Panc1 (cell line): ENCODE measurements at regions not wholly inside any gene's neighbourhood (a gene's known extent, or its start where the extent isn't known, plus 50 kb on each side); places are given as distances from the start of the nearest gene placed in this dataset.

ENCODE experiments used
- ATAC-seq: fragments of 200-7000 bp; cut with Tn5 transposase; 2 replicates; pipeline ENCODE4 v1.9.1; 2020; ENCODE audit warnings: mild to moderate bottlenecking, moderate library complexity
- BruUV-seq: library from RNA; stranded (reverse); fragments of 400-500 nt; replicated peaks from 2 replicates; lab custom pipeline; 2021; lab: Mats Ljungman, UMichigan
- CTCF ChIA-PET: fragments of 300-600 bp; sonication (Branson Sonifier 250); formaldehyde crosslinking; loops from one replicate; lab custom pipeline; 2022; ENCODE audit warnings: antibody characterized with exemption; lab: Charles Lee
- POLR2A ChIA-PET: fragments of 300-600 bp; sonication (Branson Sonifier 250); formaldehyde crosslinking; loops from one replicate; lab custom pipeline; 2022; ENCODE audit warnings: antibody characterized with exemption; lab: Charles Lee
- DNase-seq: peaks from one replicate; pipeline ENCODE4 v3.0.0-alpha.2; 2010; ENCODE audit warnings: low read depth, low spot score
- H3K27ac ChIP-seq: 2 replicates; pipeline ENCODE4 v1.5.1; 2011; ENCODE audit warnings: mild to moderate bottlenecking, low read length, inconsistent platforms
- H3K27me3 ChIP-seq: fragments of 200-500 bp; sonication (Bioruptor generic); 2 replicates; pipeline ENCODE4 v1.6.0; 2014; ENCODE audit warnings: low read length, inconsistent platforms; ENCODE audit not compliant: control insufficient read depth, insufficient read depth
- H3K36me3 ChIP-seq: fragments of 200-500 bp; sonication (Bioruptor generic); 2 replicates; pipeline ENCODE4 v1.5.1; 2014; ENCODE audit warnings: inconsistent platforms, mild to moderate bottlenecking, low read length, moderate library complexity; ENCODE audit not compliant: control insufficient read depth, insufficient read depth
- H3K4me1 ChIP-seq: 2 replicates; pipeline ENCODE4 v1.5.1; 2011; ENCODE audit warnings: inconsistent platforms, mild to moderate bottlenecking, low read length, moderate library complexity; ENCODE audit not compliant: control insufficient read depth, insufficient read depth
- H3K4me3 ChIP-seq, 2 experiments: 2 replicates each; pipeline ENCODE4 v1.5.1; 2011 to 2012; ENCODE audit warnings: low read depth in 2 of 2, low read length in 2 of 2, mild to moderate bottlenecking in 2 of 2, inconsistent platforms in 1 of 2, moderate library complexity in 1 of 2
- H3K9me3 ChIP-seq: fragments of 200-500 bp; sonication (Bioruptor generic); 2 replicates; pipeline ENCODE4 v1.5.1; 2014; ENCODE audit warnings: low read depth, mild to moderate bottlenecking, inconsistent platforms, low read length, moderate library complexity; ENCODE audit not compliant: control insufficient read depth, insufficient read depth
- CTCF ChIP-seq: fragments of 450-650 bp; IDR thresholded peaks from 2 replicates; pipeline ENCODE4 v1.5.1; 2017; ENCODE audit warnings: mild to moderate bottlenecking
- POLR2AphosphoS5 ChIP-seq: IDR thresholded peaks from 2 replicates; pipeline ENCODE4 v1.6.1; 2012; ENCODE audit warnings: mild to moderate bottlenecking, low read depth, low read length, moderate library complexity
- REST ChIP-seq, 2 experiments: IDR thresholded peaks; 2 replicates each; pipeline ENCODE4 v1.6.1; 2011 to 2012; ENCODE audit warnings: low read depth in 2 of 2, control low read depth in 1 of 2, low read length in 1 of 2, mild to moderate bottlenecking in 1 of 2, moderate library complexity in 1 of 2; ENCODE audit not compliant: insufficient read depth in 1 of 2
- SIN3A ChIP-seq: IDR thresholded peaks from 2 replicates; pipeline ENCODE4 v1.6.1; 2012; ENCODE audit warnings: low read depth, mild to moderate bottlenecking, low read length, moderate library complexity, borderline replicate concordance; ENCODE audit not compliant: insufficient read depth
- TCF7L2 ChIP-seq: IDR thresholded peaks from 2 replicates; pipeline ENCODE4 v1.6.1; 2011; ENCODE audit warnings: mild to moderate bottlenecking, low read depth, low read length, inconsistent platforms
- in situ Hi-C: cut with HindIII; loops from 2 replicates; pipeline ENCODE4 v1.10.0; 2016; ENCODE audit warnings: low sequenced_read_pairs, low pct_unique_long_range_greater_than_20kb
- intact Hi-C: fragments of 100-400 bp; cut with micrococcal nuclease; formaldehyde crosslinking; loops from one replicate; pipeline ENCODE4 v1.10.0; 2022; ENCODE audit not compliant: unreplicated experiment

- no TSS peak for BruUV-seq
- H3K27me3 ChIP-seq = no peaks in the 10 kb centered on the region
- ChIA-PET POLR2A (no interaction called here), CTCF (no interaction called here)
- intact Hi-C loops (no loop called here), in situ Hi-C loops (no loop called here)
- no peaks in the 10 kb centered on the region for H3K9me3 ChIP-seq
- no peak for TF ChIP-seq CTCF
- TF ChIP-seq TCF7L2 = no peak
- TF ChIP-seq SIN3A = no peak
- no peak for TF ChIP-seq REST (IDR thresholded peaks at IDR 0.05; ENCODE audit: insufficient read depth in 1 of 2, low read depth in 2 of 2, low read length in 1 of 2)
- no peak for TF ChIP-seq POLR2AphosphoS5
- no peak for ATAC-seq
- no peaks in the 10 kb centered on the region for H3K36me3 ChIP-seq
- no peaks in the 10 kb centered on the region for H3K4me1 ChIP-seq
- H3K4me3 ChIP-seq = no peak overlapping the region
- no peak for DNase-seq
- H3K27ac ChIP-seq = no peak overlapping the region
Measured at GRCh38 chrX:5646818-5647217, 581.8 kb downstream of the NLGN4X start.

GRCh38 chrX:5644776-5645175, 583.9 kb downstream of the NLGN4X start:
- TF ChIP-seq REST (IDR thresholded peaks at IDR 0.05; ENCODE audit: insufficient read depth in 1 of 2, low read depth in 2 of 2, low read length in 1 of 2) (no peak), CTCF (no peak), TCF7L2 (no peak)
- BruUV-seq = no TSS peak
- no peak overlapping the region for H3K27ac ChIP-seq
- no peak overlapping the region for H3K4me3 ChIP-seq
- no peaks in the 10 kb centered on the region for H3K27me3 ChIP-seq
- CTCF ChIA-PET = interaction anchor here (0.6 kb wide), 1 partner anchor 366 kb away, joined by 3 read pairs; no protein-coding TSS in a partner anchor
- in situ Hi-C loops (no loop called here), intact Hi-C loops (no loop called here)
- POLR2A ChIA-PET = no interaction called here
- no peak for ATAC-seq
- no peaks in the 10 kb centered on the region for H3K36me3 ChIP-seq
- no peak for DNase-seq
- H3K9me3 ChIP-seq = no peaks in the 10 kb centered on the region
- H3K4me1 ChIP-seq = no peaks in the 10 kb centered on the region
